GM18517 (cell line): ENCODE measurements at regions not wholly inside any gene's neighbourhood (a gene's known extent, or its start where the extent isn't known, plus 50 kb on each side); places are given as distances from the start of the nearest gene placed in this dataset.
"Not testable (repeated sequence)": the region's sequence is repeated elsewhere in the genome, so short reads cannot be mapped to it uniquely, and the experiment has no call there.

Source experiments
- ATAC-seq: cut with Tn5 transposase; IDR thresholded peaks from one replicate; pipeline ENCODE4 v1.9.1; 2021; ENCODE audit warnings: mild to moderate bottlenecking, moderate library complexity; ENCODE audit not compliant: unreplicated experiment

DNA sequence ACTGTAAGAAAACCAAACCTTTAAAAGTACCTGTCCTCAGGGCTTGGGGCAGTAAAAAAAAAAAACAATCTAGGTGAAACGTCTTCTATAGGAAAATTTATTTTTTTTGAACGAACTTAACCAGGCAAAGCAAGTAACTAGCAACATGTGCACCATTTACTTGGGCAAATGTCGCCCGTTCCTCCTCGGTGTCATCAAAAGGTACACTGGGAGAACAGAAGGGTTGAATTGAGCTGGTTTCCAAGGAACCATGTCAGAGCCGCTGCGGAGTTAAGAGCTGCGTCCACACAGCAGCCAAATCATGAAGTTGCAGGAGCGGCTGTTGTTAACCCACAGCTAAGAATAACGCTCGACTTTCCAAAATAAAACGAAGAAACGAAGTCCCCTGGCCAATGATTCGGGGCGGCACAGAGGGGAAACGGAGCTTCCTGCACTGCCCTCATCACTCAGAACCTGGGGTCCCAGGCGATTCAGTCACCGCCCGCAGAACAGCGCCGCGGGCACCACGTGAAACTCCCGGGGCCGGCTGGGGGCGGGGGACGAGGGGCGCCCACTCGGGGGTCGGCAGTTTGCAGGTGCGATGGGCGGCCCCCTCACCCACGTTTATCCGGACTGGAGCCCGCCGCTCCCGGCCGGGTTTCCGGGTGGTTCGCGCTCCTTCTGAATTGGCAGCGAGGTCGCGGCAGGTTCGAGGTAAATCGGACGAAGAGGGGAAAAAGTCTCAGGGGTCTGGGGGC is 53.6 kb upstream of the PLGLB1 start:
- ATAC-seq, result not testable (repeated sequence)

- peak; percentile 30 for ATAC-seq
These were observed 54.2 kb upstream of the PLGLB1 start for GRCh38 chr2:87075791-87076252.

DNA sequence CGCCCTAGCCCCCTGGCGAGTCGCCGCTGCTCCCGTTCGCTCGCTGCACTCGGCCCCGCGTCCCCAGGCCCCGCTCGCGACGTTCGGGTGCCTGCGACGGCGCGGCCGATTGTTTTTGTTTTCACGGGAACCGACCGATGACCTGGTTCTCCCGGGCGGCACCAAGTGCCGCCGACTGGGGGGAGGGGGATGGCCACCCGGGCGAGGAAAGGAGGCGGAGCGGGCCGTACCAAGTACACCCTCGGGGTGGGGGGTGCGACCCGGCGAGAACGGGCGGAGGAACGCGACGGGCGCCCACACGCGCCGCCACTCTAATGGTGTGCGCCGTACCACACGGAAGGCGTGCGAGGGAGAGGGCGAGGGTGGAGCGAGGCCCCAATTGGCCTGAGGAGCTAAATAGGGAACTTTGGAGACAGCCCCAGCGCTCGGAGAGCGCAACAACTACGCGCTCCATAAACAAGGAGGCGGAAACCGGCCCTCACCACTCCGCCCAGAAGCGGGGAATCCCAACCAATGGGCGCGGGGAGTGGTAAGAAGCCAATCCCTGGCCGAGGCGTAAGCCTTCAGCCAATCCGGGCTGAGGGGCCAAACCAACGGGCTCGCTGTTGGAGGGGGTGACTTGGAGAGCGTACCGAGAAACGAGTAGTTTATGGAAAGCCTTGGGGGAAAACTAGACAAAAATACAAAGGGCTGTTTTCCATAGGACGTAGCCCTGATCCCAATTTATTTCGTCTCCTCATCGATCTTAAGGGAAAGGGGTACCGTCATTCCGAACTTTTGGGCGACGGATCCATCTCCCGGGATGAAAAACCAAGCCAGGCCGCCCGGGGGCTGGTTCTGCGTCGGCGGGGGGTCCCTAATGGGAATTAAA is 54.8 kb upstream of the PLGLB1 start:
- peak; percentile 88 for ATAC-seq

- ATAC-seq, result not testable (repeated sequence)
These were observed 55.4 kb upstream of the PLGLB1 start for GRCh38 chr2:87077124-87077446.

GRCh38 chr2:87081727-87082126 is 60.1 kb upstream of the PLGLB1 start:
- not testable (repeated sequence) for ATAC-seq

GRCh38 chr2:87088079-87088478 is 66.4 kb upstream of the PLGLB1 start:
- ATAC-seq, result not testable (repeated sequence)

- not testable (repeated sequence) for ATAC-seq
These were observed 67.8 kb upstream of the PLGLB1 start for GRCh38 chr2:87089401-87089800.

GRCh38 chr2:87093252-87093651 is 71.6 kb upstream of the PLGLB1 start:
- not testable (repeated sequence) for ATAC-seq

- not testable (repeated sequence) for ATAC-seq
These were observed 72.4 kb upstream of the PLGLB1 start for GRCh38 chr2:87093937-87094529.

DNA sequence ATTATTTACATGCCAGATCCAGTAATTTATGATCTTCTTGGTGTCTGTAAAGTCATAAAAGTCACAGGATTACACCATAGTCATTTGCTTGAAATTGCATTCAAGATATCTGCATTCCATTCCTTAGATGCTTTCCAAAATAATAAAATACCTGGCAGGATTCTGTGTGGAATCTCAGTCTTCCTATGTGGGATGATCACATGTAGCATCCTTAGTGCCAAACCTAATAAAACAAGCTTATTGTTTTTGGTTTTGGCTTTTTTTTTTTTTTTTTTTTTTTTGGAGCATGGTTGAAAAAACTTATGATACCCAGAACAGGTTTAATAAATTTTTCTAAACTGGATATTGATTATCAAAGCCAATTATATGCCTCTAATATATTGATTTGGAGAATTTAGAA is 74.2 kb upstream of the PLGLB1 start:
- not testable (repeated sequence) for ATAC-seq

GRCh38 chr2:87128761-87129553 is 107.3 kb upstream of the PLGLB1 start:
- ATAC-seq, result not testable (repeated sequence)

GRCh38 chr2:87132577-87132976 is 110.9 kb upstream of the PLGLB1 start:
- ATAC-seq, result peak; percentile 48

- ATAC-seq, result not testable (repeated sequence)
These were observed 130.3 kb upstream of the PLGLB1 start for GRCh38 chr2:87151835-87152493.

DNA sequence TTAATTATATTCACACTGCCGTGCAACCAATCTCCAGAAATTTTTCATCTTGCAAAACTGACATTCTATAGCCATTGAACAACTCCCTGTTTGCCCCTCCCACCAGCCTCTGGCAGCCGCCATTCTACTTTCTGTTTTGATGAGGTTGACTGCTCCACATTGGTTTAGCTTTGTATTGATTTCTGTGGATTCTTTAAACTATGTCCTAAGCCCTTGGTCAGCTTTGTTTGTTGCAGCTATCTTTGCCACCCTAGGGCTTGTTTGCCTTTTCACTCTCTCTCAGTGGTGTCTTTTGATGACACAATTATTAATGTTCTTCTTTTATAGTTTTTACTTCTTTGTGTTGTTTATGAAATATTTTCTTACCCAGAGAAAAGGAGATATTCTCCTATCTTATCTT is 152.8 kb upstream of the PLGLB1 start:
- ATAC-seq, result not testable (repeated sequence)

DNA sequence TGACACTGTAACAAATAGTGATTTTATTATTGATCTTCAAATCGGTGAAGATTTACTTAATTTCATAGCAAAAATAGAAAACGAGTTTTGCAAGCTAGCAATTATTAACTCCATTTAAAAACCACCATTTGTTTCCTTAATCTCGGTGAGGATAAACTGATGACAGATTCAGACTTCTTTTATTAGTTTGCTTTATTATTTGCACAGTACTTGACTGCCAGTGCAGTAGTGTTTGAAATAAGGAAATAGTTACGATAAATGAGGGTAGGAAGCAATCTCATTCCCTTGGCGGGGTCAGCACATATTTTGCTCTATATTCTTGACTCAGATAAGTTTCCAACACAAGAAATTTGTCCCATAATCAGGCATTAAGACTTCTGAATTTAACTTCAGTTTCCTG is 161.7 kb upstream of the PLGLB1 start:
- not testable (repeated sequence) for ATAC-seq

DNA sequence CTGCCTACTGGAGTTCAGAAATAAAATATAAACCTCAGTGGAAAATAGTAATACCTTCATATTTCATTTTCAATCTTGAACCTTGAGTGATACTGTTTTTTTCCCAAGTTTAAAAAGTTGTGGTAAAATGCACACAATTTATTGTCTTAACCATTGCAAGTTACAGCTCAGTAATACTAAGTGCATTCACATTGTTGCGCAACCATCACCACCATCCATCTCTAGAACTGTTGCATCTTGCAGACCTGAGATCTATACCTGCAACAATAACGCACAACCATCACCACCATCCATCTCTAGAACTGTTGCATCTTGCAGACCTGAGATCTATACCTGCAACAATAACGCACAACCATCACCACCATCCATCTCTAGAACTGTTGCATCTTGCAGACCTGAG is 162.6 kb upstream of the PLGLB1 start:
- ATAC-seq, result not testable (repeated sequence)

DNA sequence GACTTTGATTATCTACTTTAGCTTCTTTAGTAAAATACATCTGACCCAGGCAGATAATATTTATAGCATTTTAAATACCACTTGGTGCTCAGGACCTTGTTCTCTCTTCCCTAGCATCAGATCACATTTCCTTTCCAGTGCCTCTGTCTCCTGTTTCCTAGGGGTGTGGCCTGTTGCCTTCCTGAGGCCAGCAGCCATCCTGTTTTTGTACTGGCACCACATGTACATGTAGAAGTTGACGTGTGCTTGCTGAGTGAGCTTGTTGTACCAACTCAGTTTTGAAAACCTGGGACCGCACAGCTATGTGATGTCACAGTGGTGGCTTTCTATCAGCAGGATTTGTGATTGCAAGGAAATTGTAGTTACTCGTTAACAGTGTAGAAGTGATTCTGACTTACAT is 167.6 kb upstream of the PLGLB1 start:
- ATAC-seq, result not testable (repeated sequence)

- ATAC-seq, result peak; percentile 79
These were observed 171.7 kb upstream of the PLGLB1 start for GRCh38 chr2:87193336-87193735.

DNA sequence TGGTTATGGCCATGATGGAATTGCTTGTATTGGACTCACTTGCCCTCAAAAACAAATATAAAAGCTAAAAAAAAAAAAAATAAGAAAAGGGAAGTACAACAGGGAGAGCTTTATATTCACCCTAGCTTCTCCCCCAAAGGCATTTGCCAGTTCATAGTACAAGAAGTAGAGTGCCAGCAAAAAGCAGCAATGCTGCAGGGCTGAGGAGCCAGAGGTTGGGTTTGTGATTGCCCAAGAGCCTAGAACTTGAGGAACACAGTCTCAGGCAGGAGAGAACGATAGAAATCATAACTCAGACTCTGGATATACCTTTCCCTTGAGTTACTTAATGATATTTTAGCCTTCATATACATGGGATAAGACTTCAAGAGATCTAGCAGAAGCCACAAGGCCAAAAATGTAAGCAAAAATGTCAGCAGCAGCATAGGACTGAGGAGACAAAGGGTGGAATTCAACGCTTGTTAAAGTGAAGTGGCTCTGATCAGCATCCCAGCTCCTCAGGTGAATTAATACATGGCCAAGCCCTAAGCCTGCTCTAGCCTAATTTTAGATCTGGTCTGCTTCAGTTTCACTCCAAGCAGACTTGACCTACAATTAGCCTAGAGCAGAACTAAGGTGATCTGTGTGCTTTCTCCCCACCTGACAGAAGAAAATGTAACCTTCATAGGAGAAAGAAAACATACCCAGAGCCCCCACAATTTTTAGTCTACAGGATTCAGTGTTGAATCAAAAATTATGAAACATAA is 172.8 kb upstream of the PLGLB1 start:
- ATAC-seq, result not testable (repeated sequence)
